ENCODE measurements at regions not wholly inside any gene's neighbourhood (a gene's known extent, or its start where the extent isn't known, plus 50 kb on each side); places are given as distances from the start of the nearest gene placed in this dataset.
"Not testable (repeated sequence)": the region's sequence is repeated elsewhere in the genome, so short reads cannot be mapped to it uniquely, and the experiment has no call there.

DNA sequence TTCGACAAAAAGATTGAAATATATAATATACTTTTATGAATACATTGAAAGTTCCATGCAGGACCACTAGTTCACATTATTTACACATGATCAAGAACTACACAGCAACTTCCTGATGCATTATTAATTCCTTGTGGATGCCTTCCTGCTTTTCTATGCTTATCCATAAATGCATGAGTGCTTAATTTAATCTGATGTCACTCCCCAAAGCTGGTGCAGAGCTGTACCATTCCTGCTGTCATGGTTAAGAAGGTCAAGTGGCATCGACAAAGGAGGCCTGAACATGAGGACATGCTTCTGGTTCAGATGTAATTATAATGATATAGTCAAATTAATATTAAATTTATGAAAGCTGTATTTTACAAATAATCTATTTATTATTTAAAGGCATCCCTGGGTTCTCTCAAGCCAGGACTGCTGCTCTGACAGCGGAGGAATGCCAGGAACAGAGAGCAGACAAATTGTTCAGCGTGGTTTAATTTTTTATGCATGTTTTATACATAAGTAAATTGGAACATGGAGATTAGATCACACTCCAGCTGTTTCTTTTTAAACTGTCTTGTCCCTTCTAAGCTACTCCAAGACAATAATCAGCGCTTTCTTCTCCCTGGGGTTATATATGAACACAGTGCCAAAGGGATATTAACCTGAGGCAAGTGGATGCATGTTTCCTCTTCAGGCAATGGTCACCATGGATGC, 307.3 kb upstream of the CNTNAP5 start:
- DNase-seq (ENCODE audit: low read depth) = no peak

DNA sequence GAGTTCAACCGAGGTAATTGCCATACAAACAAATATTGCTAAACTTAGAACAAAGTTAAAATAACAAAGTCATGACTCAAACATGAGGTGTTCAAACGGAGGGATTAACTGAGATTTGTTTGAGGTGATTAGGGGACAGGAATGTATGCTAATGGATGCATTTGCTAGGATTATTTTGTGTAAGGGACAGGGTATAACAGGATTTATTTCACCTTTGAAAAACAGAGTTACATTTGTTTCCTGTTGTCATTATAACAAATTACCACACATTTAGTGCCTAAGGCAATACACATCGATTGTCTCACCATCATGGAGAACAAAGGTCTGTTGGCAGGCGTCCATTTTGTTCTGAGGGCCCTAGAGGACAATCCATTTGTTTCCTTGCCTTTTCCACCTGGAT, 304.3 kb upstream of the CNTNAP5 start:
- no peak for DNase-seq (ENCODE audit: low read depth)

DNA sequence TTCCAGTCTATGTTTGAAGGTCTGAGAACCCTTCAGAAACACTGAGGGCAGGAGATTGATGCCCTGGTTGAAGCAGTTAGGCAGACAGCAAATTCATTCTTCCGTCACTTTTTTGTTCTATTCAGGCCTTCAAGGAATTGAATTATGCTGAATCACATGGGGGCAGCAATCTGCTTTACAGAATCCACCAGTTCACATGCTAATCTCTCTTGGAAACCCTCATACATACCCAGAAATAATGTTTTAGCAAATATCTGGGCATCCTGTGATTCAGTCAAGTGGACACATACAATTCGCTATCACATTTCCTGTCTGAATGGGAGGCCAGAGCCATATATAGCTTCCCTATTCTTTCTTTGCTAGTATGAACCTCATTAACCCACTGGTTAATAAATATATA, 301.4 kb upstream of the CNTNAP5 start:
- no peak for DNase-seq (ENCODE audit: low read depth)

DNA sequence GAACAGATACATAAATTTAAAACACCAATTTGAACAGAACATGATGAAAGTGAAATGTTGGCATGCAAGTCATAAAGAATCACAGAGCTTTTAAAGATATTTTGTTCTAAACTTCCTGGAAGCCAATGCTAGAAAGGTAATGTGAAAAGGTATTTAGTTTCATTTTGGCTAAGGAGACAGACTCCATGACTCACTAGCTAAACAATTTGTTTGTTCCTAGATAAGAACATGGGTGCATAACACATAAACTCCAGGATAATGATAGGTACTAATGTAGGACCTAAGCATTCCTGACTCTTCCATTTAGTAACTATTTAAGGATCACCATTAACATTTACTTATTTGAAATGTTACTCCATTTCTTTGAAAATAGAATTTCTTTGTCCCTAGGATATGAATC, 292.5 kb upstream of the CNTNAP5 start:
- DNase-seq (ENCODE audit: low read depth) = no peak

DNA sequence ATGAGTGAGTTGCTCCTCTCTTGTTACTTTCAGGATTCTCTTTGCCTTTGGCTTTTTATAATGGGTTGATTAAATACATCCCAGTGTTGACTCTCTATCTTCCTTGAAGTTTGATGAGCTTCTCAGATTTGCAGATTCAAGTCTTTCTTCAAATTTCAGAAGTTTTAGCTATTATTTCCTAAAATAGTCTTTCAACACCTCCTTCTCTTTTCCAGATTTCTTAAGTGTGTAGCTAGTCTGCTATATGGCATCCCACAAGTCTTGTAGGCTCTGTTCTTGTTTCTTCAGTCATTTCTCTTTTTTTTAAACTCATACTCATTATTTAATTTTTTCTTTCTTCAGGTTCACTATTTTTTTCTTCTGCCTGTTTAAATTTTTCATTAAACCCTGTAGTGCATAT, 287.7 kb upstream of the CNTNAP5 start:
- no peak for DNase-seq (ENCODE audit: low read depth)

DNA sequence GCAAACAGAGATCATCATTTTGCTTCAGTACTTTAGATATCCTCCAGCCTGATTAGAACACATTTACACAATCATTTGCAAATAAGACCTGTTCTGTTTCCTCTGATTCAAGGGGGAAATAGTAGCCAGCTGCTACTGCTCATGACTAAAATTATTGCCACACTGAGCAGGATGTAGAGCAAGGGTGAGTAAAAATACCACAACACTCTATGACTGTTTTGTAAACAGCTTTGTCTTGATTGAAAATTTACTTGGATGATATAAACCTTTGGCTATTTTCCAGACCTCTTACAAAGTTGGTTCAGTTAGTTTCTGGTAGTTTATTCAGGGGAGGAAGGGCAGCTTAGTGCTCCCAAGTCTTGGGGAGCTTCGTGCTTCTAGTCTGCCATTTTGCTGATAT, 286.4 kb upstream of the CNTNAP5 start:
- DNase-seq (ENCODE audit: low read depth) = no peak

DNA sequence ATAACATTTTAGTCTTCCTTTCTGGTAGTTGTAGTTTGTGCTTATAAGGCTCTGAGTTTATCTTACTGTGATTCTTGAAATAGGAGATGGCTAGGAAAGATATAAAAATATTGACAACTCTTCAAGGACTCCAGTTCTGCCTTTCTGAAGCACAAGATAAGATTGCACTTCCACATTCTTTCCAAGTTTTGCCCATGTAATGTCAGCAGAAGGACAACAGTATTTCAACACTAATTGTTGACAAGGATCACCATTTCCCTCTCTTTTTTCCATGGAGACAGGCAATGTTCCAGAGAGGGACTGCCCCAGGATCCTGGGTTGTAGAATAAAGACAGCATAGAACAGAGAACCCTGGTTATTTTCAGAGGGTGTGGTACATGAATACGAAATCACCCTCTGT, 279.1 kb upstream of the CNTNAP5 start:
- DNase-seq (ENCODE audit: low read depth) = no peak

DNA sequence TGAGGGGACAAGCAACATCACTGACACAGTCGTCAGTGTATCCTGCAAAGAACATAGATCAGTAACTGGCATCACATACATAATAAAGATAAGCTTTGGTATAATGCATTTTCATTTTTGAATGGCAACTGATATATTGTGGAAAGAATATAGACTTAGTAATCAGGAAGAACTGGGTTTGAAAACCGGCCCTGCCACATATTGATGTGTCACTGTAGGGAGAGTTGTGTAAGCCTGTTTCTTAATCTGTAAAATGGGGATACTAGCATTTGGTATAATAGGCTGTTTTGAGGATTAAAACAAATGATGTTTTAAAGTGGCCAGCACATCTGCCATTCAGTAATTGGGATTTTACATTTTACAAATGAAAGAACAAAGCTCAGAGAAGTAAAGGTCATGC, 277.8 kb upstream of the CNTNAP5 start:
- DNase-seq (ENCODE audit: low read depth) = no peak

DNA sequence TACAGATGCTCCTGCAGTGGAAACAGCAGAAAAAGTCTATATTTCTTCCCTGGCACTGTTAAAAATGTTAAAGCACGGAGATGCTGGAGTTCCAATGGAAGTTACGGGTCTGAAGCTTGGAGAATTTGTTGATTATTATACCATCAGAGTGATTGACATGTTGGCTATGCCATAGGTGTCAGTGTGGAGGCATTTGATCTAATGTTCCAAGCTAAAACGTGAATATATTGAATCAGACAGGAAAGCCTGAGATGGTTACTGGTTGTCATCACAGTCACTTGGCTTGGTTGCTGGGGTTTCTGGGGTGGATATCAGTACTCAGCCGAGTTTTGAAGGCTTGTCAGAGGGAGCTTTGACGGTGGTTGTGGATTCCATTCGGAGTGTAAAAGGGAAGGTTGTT, 262.9 kb upstream of the CNTNAP5 start:
- no peak for DNase-seq (ENCODE audit: low read depth)

DNA sequence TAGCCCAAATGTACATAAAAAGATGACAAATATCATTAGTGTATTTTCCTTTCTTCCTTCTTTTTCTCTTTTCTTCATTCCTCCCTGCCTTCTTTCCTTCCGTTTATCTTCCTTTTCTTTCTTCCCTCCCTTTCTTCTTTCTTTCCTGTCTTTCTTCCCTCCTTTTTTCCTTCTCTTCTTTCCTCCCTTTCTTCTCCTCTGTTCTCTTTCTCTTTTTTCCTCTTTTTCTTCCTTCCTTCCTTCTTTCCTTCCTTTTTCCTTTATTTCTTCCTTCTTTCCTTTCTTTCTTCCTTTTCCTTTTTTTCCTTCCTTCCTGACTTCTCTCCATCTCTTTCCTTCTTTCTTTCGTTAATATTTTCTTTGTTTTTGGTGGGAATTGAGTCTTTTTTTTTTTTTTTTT, 256.9 kb upstream of the CNTNAP5 start:
- no peak for DNase-seq (ENCODE audit: low read depth)

DNA sequence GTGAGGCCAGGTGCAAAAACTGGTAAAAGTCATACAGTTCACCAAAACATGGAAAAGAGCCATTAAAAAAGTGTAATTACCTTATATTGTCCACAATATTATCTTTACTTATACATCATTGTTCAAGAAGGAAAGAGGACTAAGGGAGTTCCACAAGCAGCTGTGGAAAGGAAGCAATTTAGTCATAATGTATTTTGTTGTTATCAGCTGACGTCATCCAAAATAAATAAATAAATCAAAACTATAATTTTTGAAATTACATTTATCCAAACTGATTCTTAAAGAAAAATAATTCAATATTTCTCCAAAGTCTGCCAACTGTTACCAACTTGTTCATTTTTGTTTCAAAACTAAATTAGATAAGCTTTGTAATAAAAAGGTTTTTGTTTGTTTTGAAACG, 256.1 kb upstream of the CNTNAP5 start:
- no peak for DNase-seq (ENCODE audit: low read depth)

DNA sequence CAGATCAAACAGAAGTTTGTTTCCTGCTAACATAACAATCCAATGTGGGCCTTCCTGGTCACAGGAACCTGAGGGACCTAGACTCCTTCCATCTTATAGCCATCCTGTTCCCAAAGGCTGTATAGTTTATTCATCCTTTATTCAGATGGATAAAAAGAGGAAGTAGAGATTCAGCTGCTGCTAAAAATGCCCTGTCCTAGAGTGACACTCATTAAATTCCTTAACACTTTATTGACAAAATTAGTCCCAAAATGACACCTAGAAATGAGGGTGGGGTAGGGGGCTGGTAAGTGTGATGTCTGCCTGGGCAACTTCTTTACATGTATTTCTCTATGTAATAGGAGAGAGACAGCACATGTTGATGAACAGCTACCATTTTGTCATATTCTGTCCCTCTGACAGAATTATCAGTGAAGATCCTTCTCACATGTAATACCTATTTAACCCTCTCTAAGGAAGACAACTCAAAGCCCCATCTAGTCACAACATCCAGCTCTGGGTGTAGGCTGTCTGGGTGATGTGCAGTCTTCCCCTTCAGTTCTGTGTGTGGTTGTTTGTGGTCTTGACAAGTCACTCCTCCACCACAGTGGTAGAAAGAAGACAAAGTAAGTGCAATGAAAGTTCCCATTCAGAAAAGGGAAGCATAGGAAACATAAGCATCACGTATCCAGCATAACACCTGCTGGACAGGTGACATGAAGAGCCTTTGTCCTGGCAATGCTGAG, 253.9 kb upstream of the CNTNAP5 start:
- DNase-seq (ENCODE audit: low read depth) = no peak

DNA sequence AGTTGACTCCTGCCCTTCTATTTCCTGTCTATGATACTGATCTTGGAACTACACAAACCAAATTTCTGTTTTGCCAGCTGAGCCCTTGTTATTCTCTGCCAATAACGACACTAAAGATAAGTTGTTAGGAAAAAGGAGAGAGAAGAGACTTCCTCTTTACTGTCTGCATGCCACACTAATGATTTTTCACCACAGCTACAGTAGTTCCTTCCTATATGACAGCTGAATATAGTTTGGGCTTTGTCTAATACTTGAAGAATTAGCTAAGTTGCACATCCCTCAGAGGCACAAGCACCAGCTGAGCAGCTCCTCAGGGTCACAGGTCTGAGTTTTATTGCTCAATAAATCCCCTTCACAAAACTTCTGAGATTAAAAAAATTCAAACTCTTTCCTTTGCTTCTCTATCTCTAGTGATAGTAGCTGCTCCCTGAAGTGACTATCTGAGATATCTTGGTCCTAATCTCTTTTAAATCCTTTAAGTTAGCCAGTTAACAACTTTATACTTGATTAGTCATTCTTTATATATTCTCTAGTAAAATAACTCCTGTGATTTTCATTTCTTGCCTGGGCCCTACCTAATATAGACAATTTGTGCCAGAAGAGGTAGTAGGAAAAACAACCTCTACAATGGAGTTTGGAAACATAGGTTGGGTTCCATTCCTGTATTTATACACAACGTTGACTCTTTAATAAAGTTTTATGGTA, 253.0 kb upstream of the CNTNAP5 start:
- DNase-seq (ENCODE audit: low read depth) = no peak

DNA sequence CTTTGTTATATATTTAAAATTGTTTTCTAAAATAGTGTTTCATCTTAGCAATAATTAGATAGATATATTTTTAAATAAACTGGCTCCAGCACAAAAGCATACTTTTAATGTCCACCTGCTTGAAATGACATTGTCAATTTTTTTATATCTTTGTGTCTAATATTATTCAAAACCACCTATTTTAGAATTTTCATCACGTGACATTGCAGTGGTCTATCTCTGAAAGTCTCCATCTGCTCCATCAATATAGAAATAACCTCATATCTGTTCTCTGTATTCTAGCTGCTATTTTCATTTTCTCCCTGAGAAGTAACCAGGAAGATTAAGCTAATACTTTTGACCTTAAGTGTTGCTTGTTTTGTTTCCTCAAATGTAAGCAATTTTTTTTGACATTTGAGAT, 248.0 kb upstream of the CNTNAP5 start:
- DNase-seq (ENCODE audit: low read depth) = no peak

DNA sequence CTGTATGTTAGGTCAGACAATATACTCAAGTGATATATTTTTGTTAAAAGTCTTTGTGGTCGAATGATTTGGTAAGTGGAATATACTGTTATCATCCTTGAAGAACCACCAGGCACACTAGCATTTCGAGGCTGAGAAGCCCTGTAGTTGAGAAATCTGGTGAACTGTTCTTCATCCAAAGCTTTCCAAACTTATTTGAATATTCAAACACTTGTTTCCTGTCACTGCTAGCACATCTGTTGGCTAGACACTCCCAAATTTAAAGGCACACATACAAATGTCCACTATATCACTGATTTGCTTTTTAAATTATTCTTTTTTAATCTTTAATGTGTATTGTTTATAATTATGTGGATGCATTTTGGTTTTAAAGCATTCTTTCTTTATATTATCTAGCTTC, 241.9 kb upstream of the CNTNAP5 start:
- no peak for DNase-seq (ENCODE audit: low read depth)

DNA sequence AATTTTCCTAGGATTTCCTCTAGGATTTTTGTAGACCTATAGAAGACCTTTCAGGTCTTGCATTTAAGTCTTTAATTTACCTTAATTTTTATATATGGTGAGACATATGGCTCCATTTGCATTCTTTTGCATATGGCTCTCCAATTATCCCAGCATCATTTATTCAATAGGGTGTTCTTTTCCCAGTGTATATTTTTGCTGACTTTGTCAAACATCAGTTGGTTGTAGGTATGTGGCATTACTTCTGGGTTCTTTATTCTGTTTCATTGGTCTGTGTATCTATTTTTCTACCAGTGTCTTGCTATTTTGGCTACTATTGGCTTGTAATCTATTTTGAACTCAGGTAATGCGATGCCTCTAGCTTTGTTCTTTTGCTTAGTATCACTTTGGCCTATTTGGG, 239.8 kb upstream of the CNTNAP5 start:
- DNase-seq (ENCODE audit: low read depth) = no peak

DNA sequence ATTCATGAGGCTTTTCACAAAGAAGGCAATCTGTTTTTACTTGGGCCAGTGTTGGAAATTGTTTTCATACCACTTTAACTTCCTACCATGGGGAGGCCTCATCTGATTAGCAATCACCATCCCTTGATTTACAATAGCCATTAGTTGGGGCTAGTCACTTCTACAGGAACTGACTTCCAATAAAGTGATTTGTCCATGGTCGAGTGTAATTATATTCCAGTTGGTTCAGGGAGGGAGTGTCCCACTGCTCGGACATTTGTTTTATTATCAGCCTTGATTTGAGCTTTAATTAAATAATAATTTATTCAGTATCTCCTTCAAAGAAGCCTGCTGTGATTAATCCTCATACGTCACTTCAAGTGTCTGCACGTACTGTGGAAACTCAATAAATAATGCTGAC, 233.9 kb upstream of the CNTNAP5 start:
- DNase-seq (ENCODE audit: low read depth) = no peak

DNA sequence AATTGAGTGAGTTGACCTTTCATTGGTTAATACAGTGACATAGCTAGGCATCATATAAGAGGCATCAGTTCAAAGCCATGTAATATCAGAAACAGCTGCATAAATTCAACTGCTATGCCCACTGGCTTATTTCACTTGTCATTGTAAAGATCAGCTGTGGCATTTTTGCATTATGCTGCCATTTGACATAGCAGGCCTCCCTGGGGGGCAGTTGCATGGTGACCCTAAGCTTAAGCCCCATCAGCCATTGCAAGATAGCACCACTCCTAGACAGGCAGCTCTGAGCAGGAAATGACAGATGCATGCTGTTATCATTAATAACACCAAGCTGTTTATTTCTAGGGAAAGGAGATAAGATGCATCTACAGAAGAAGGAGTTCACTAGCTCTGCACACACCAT, 233.4 kb upstream of the CNTNAP5 start:
- no peak for DNase-seq (ENCODE audit: low read depth)

DNA sequence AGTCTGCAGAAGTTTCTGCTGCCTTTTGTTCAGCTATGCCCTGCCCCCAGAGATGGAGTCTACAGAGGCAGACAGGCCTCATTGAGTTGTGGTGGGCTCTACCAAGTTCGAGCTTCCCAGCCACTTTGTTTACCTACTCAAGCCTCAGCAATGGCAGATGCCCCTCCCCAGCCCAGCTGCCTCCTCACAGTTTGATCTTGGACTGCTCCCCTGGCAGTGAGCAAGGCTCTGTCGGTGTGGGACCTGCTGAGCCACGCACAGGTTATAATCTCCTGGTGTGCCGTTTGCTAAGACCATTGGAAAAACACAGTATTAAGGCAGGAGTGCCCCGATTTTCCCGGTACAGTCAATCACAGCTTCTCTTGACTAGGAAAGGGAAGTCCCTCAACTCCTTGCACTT, 221.0 kb upstream of the CNTNAP5 start:
- DNase-seq (ENCODE audit: low read depth) = not testable (repeated sequence)

DNA sequence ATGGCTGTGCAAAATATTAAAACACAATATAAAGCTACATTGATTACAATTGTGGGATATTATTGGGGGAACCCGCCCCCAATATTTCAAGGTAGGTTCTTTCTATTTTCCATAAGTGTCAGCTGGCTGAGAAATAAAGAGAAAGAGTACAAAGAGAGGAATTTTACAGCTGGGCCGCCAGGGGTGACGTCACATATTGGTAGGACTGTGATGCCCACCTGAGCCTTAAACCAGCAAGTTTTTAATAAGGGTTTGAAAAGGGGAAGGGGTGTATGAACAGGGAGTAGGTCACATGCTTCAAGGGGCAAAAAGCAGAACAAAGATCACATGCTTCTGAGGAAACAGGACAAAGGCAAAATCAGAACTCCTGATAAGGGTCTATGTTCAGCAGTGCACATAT, 219.3 kb upstream of the CNTNAP5 start:
- DNase-seq (ENCODE audit: low read depth) = not testable (repeated sequence)

DNA sequence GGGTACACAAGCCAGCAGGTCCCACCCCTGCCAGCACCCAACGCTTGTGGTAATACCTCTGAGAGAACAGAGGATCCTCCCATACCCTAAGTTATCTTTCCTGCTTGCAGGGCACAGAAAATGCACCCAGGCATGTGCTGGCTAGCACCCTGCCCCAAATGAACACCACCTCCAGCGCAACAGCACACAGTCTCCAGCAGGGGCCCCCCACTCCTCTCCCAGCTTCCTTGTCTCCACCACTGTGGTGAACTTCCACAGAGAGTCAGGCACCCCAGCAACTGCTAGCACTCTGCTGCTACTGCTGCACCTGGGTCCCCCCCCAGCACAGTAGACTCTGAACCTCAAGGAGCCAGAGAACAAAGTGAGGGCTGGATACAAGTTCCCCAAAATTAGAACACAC, 216.8 kb upstream of the CNTNAP5 start:
- DNase-seq (ENCODE audit: low read depth) = no peak

DNA sequence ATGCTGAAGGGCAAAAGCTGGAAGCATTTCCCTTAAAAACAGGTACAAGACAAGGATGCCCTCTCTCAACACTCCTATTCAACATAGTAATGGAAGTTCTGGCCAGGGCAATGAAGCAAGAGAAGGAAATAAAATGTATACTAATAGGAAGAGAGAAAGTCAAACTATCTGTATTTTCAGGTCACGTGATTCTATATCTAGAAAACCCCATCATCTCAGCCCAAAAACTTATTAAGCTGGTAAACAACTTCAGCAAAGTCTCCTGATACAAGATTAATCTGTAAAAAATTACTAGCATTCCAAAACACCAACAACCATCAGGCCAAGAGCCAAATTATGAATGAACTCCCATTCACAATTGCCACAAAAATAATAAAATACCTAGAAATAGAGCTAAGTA, 213.2 kb upstream of the CNTNAP5 start:
- no peak for DNase-seq (ENCODE audit: low read depth)

DNA sequence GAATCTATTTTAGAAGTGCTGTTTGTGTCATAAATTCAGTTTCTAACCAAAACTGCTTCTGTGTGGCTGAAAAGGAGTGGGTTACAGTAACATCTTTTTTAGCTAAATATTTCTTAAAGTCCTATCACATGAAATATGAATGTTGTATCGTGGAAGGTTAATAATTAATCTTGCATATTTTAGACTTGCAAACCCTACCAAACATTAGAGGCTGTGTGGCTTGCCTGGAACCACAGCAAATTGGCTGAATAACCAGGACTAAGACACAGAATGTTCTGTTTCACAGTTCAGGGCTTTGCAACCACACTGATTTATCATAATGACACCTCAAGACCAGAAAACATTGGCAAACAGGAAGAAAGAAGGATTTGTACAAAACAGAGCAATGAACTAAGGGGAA, 208.9 kb upstream of the CNTNAP5 start:
- no peak for DNase-seq (ENCODE audit: low read depth)

DNA sequence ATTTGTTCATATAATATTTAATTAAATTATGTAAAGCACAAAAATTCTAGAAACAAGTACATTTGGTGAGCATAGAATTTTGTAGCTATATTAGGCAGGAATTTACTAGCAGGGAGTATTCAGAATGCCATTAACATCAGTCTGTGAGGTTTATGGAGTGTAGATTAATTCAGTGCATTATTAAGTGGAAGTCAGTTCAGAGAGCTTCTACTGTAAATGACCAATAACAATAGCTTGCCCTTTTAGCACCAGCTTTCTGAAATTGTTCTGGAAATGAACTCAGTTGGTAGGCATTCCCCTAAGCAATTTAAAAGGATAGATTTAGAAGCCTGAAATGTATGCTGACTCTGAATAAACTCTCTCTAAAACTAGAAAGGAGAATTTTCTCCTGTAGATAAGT, 208.2 kb upstream of the CNTNAP5 start:
- DNase-seq (ENCODE audit: low read depth) = no peak
